ENCODE measurements at regions not wholly inside any gene's neighbourhood (a gene's known extent, or its start where the extent isn't known, plus 50 kb on each side); places are given as distances from the start of the nearest gene placed in this dataset.

- TF ChIP-seq CTCF (IDR thresholded peaks at IDR 0.05) (no peak), POLR2A (IDR thresholded peaks at IDR 0.05) (no peak), EP300 (IDR thresholded peaks at IDR 0.05) (no peak)
Measured at GRCh38 chr2:49260979-49261538, 106.7 kb upstream of the FSHR start.

Data from stomach (tissue), 4 donors.